DMS79 treated with DMSO at 0.1 percent for 48 hours (cell line): ENCODE measurements at regions not wholly inside any gene's neighbourhood (a gene's known extent, or its start where the extent isn't known, plus 50 kb on each side); places are given as distances from the start of the nearest gene placed in this dataset.

Experiments used
- DNase-seq: peaks from one replicate; lab custom pipeline; 2025; lab: John Stamatoyannopoulos, UW

DNA sequence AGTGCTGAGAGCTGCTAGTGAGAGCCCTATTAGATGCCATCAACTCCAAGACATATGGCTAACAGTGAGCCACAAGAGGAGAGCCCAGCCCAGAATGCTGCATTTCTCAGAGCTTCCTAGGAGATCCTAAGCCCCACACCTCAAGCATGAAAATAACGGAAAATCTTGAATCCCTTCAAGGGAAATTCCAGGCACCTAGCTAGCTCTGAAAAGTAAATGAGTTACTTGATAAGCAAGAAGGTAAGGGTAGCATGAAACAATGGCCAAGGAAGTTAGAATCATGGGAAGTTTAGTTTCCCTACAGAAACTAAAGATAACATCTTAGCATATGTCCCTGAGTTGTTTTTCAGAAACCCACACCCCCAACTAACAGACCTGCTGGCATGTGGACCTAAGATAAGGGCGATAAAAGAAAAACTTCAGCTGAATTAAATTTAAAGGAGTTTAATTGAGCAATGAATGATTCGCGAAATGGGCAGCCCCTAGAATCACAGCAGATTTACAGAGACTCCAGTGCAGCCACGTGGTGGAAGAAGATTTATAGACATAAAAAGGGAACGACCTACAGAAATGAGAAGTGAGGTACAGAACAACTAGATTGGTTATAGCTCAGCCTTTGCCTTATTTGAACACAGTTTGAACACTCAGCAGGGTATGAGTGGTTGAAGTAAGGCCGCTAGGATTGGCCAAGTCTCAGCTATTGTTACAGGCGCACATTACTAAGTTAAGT, 301.3 kb upstream of the DACH1 start:
- DNase-seq = no peak

DNA sequence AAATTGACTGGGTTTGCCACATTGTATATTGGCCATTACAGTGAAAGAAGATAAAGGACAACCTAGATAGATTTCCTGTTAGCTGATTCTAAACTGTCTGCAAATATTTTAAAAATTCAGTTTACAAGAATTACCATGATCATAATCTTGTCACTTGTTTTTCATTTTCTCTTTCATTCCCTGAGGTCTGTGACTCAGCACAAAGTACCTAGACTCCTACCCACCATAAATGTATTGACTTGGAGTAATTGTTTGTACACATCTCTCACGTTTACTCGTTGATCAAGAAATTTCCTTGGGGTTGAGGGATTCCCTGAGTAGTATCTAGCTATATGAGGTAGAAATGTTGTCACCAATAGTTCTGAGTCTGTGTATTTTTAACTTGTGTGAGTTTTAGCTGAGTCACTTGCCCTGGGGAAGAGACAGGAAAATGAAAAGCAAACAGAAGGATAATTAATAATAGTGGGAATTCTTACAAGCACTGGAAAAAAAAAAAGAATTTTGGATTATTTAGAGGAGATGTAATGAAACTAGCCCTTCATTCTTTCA, 299.2 kb upstream of the DACH1 start:
- DNase-seq = no peak

DNA sequence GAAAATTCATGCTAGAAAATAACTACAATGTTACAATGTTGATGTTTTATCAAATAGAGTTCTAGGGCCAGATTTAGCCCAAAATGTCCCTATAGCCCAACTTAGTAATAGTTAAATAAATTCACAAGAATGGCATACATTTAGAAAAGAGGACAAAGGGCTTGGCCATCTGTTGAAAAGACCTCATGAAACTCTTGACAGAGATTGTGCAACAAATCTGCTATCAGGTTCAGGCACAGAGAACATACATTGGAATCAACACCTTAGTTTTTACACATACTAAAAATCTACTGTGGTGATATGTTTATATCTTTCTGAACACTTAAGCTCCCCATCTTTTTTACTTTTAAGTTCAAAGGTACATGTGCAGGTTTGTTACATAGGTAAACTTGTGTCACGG, 298.3 kb upstream of the DACH1 start:
- DNase-seq = no peak

DNA sequence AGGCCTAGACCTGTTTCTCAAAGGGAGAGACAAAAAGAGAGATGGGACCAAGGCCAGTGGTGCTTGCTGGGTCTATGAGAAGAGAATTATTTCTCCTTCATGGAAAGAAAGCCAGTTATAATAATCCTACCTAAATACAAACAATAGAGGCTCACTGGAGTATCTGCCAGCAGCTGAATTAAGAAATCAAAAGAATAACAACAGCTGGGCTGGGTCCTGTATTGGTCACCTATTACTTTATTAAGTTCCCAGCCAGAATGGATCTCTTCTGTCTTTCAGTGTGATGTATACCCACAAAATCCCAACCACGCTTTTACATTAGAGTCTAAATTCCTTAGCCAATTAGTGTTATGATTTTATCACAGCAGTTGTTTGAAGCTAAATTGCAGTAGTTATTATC, 297.8 kb upstream of the DACH1 start:
- no peak for DNase-seq

DNA sequence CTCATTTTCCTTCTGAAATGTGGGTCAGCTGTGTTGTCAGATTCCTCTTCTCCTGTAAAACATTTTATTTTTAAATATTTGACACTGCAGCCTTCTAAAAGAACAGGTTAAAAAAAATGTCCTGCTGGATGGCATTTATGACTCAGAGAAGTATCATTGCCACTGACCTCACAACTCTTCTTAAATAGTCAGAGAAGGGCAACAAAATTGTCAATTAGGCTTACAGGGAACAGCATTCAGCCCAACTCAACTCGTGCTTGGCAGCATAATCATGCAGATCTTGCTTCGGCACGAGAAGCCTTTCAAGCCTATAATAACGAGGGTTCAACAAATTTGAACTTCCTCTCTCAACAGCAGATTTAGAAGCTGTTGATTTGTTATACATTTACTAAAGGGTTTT, 296.7 kb upstream of the DACH1 start:
- DNase-seq = peak; percentile 4

DNA sequence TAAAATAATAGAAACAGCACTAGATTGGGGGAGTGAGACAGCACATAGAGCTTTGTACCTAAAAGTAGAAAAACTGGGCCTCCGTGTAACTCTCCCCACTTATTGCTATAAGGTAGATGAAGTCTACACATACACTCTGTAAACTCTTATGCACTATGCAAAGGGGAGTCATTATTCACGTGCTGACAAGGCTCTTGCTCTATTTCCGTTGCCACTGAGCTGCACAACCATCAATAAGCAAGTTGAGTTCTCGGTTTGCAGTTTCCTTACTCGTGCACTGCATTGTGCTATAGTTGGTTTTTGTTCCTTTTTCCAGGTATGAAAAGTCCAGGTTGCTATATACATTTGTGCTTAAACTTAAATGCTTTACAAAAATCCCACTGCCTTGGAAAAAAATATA, 294.0 kb upstream of the DACH1 start:
- no peak for DNase-seq

DNA sequence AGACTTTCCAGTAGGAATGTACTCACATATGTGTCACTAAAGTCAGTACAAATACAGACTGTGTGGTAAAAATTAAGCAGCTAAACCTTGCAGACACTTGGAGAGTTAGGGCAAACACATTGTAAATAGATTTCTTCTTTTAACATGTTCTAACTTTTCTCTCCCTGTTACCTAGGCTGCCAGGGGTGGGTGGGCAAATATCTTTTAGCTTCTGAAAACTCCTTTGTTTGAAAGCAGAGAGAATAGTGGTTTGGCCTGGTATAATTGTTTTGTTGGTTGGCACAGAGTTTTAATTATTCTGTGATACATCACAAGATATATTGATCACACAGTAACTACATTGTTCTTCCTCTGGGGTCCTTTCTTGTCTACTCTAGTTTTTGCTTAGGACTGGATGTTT, 289.8 kb upstream of the DACH1 start:
- DNase-seq = no peak

DNA sequence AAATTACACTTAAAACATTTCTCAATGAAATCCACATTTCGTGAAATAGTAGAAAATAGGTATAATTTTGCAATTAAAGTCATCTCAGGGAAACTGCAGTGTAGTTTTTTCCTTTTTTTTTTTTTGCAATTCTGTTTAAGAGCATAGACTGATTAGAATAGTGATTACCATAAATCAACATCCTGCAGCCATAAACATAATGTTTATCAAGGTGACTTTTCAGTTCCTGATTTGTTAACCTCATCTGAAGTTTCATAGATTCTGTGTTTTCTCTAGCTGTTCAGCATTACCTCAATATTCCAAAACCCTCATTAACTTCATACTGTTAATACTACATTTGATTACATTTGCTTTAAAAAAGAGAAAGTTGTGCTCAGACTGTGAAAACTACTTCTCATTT, 286.3 kb upstream of the DACH1 start:
- DNase-seq = no peak

DNA sequence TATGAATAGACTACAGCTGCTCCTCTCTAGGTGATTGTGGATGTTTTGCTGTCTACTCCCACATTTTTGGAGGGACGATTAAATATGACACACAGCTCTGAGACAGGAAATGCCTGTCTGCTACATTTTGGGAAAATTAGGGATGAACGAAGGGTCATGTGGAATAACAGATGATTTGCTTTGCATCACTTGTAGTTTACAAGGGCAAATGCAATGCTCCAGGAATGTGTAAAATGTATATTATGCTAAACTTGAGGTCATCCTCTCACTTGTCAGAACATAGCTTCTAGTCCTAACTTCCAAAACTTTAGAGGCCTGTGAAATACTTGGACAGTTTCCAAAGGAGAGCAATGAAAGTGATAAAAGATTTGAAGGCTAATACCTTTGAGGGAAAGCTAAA, 284.2 kb upstream of the DACH1 start:
- no peak for DNase-seq

DNA sequence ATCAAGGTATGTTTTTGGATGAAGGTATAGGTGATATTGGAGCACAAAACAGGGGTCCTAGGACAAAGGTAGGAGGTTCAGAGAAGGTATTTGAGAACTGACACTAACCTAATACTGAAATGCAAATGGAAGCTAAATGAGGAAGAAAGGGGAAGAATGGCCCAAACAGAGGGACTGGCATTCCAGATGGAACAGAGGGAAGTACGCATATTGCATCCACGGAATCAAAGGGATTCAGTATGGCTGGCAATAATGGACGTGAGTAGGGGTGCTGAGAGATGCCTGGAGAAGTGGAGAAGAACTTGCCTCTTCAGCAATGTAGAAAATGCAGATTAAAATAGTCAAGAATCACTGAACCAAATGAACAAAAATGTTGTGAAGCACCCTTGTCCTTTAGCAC, 283.5 kb upstream of the DACH1 start:
- DNase-seq = no peak

DNA sequence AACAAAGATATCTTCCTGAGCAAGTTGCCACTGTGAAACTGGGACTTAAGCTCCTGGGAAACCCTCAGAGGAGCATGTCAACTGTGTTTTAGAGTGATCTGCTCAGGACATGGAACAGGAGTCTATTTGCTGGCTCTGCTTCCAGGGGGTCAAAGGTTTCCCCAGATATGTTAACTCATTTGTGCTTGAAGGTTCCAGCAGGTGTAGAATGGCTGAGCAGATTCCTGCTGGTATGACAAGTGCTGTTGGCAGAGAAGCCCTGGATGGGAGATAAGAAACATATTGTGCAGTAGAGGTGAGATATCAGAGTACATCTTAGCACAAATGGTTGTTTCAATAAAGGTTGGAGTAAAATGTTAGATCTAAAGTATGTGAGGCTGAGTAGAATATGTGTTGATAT, 282.7 kb upstream of the DACH1 start:
- no peak for DNase-seq

DNA sequence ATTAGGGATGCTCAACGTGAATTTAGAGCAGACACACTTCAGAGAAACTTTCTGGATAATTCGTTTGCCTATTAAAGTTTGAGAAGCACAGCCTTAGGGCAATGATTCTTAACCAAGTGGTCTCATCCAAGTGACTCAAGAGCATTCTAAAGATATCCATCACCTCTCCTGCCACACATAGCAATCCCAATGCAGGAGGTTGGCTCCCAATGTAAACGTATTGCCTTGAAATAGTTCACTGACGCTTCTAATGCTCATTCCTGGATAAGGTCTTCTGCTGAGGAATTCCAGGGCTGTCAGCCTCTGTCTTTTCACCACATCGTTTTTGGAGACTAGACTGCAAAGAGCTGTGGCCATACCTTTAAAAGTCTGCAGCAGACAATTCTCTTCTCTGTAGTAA, 279.8 kb upstream of the DACH1 start:
- no peak for DNase-seq

DNA sequence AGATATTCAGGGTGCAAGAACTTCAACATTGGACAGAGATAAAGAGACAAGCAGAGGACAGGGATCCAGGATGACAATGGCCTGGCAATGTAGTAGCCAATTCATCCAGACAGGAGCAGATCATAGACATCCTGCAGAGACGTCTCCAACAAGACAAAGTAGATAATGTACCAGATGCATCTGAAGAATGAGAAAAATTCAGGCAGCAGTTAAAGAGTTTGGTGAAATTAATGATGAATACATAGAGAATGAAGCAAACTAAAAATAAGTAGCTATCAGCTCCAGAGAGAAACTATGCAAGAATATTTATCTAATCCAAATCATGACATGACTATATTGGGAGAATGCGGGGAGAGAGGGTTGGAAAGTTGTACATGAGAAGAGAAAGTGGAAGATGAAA, 278.4 kb upstream of the DACH1 start:
- no peak for DNase-seq

DNA sequence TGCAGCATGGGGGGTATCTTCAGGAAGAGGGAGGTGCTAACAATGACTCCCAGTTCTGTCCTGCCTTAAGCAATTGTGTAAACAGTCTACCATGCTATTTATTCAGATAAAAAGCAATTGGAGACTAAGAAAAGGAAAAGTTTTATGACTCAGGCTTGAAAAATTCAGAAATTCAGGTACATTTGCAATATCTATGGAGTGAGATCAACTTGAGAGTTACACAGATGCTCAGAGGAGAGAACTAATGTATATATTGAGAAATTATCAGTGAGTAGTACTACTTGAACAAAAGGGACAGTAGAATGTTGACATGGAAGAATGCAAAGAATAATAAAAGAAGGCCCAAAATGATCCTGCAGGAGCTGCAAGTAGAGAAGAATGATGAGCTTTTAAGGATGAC, 277.6 kb upstream of the DACH1 start:
- DNase-seq = no peak

DNA sequence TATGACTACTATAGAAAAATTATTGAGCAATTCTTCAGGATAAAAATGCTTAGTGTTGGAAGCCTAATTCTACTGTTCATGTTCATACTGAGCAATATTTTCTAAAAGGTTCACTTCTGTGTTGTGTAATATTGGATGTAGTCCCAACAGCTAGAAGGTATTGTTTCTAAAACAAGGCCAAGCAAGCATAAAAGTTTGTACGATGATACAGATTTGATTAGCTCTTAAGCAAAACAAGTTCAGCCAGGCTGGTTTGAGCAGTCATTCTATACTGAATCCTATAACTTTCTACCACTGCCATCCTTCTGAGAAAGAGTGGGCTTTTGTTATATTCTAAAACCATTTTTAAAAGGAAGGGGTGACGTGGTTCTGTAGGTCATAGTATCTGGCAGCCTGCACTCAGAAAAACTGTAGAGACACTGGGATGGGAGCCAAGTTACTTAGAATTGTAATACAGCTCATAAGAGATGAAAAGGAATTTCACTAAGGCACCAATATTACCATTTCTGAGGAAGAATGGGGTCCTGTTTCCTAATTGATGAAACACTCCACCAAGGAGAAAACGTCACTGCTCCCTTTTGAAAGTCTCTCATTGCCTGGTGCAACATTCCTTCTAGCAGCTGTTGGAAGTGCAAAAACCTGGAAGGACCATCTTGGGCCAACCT, 275.0 kb upstream of the DACH1 start:
- DNase-seq = no peak

DNA sequence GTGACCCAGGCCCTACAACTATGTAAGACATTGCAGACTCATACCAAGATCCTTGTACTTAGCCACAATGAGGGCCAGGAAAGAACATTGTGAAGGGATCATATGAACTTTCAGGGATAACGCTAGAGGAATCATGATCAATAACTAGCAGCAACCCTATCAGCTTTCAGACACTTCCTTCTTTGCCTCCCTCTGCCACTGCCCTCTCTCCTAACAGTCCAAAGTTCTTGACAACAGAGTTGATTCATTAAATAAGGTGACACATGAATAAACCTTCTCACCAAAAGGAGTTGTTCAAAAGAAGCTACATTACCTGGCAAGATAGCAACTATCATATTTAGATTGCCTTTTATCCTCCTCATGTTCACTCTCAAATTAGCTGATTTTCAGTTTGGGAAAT, 272.2 kb upstream of the DACH1 start:
- no peak for DNase-seq

DNA sequence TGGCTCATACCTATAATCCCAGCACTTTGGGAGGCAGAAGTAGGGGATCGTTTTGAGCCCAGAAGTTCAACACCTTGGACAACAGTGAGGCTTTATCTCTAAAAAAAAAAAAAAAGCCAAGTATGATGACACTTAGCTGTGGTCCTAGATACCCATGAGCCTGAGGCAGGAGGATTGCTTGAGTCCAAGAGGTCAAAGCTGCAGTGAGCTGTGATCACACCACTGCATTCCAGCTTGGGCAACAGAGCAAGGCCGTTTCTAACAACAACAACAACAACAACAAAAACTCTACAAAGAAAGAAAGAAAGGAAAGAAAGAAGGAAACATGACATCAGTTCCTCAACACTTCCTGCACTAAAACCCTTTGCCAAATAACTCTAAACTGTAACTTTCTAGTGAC, 265.1 kb upstream of the DACH1 start:
- DNase-seq = no peak

DNA sequence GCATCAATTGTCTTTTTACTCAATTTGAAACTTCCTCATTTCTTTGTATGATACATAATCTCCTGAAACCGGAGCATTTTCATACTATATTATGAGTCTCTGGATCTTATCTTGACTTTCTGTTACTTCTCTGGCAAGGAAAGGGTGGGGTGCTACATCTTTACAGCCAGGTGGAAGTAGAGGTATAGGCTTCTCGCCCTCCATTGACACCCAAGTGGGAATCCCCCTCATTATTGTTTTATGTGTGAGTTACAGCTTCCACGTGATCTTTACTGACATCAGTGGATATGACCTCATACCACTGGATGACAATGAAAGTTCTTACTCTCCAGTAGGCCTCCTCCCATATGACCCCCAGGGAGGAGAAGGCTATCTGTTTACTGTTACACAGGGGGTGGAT, 262.1 kb upstream of the DACH1 start:
- DNase-seq = no peak

DNA sequence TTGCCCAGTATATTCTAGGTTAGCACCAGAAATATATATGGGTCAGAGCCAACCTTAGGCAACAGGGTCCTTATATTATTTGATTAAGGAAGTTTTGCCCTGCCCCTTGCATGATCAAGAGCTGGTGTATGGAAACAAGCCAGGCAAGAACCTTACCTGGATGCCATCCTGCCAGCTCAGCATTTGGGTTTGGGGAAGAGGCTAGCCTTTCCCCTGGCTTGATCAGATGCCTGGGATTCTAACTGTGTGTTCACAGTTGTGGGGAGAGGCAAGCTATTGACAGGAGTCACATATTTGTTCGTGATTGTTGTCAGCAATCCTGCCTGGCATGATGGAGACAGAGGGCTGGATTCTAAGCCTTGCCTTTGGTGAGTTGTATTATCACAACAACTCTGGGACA, 260.0 kb upstream of the DACH1 start:
- DNase-seq = no peak

DNA sequence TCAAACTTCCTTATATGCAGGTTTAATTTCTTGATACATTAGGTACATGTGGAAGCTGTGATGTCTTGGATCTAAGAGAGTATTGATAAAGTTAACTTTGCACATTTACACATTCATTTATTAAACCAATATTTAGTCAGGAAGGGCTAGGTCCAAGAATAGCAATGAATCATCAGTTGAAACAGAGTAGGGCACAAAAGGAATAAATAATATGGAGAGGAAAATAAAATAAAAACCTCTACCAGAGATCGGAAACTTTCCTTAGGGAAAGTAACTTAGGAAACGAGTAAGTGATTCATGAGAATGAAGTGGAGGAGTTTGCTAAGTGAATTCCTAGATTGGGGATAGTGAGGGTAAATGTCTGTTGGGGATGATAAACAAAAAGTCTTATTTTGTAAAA, 259.4 kb upstream of the DACH1 start:
- DNase-seq = no peak

DNA sequence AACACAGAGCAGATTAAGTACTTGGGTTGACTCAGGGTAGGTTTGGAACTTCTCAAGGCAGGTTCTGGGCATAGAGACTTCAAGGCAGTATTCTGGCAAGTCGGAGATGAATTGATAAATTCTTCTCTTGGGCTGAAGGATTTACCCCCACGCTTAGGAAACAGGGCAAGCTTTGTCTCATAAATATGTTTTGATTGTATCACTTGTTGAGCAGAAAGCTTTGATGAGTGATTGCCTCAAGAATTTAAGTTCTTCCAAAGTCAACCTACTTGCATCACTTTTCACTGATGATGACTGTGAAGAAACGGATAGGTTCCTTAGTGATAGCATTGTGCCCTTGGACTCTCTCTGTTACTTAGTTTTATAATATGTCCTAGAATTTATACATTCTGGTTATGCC, 258.6 kb upstream of the DACH1 start:
- no peak for DNase-seq

DNA sequence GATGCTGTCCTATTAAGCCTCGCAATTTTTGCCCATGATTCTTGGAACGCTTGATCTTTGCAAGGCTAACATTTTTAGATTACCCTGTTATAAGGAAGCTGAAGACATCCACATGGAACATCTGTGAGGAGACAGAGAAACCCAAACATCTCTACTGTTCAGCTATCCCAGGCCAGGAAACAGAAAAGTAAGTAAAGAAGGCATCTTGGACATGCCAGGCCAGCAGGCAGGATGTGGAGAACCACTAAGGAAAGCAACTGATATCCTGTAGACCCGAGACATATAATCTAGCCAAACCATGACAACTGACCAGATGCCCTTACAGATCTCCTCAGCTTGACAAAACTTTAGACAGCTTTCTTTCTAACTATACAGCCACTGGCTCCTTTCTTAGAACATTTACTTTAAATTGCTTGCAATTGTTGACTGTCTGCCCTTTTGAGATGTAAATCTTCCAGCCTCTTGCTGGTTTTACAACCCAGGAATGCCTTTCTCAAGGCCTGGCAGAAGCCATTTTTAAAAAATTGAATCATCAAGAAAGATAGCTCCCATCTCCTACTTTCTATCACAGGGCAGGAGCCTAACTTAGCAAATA, 255.8 kb upstream of the DACH1 start:
- no peak for DNase-seq

DNA sequence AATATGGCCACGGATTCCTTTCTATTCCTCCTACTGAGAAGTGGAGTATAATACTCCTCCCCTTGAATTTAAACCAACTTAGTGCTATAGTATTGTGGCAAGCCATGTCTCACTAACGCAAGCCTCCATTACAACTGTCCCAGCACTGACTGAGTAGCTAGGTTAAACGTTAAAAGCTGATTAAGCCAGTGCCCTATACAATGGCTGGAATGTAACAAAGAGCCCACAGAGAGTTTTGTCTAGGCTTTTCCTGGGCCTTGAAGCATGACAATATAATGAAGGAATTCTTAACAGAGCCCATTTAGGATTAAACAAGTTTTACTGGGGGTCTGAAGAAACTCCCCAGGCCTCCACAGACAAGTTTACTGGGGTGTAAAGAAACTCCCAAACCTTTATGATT, 254.5 kb upstream of the DACH1 start:
- DNase-seq = no peak

DNA sequence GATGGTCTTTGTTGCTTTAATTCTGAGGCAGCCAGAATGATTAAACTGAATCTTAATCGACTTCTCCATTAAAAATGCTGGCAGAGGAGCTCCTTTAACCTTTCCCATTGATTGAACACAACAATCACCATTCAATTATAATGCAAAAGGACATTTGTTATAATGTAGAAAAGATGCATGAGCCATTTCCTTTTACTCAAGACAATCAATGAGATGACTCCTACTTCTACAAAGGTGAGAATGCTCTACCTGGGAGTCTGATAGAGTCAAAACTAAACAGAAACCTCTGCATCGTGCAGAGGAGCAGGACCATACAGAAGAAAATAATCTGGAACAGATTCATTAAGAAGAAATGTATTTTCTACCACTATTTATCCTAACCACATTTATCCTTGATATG, 253.6 kb upstream of the DACH1 start:
- DNase-seq = no peak
